ENCODE measurements at regions not wholly inside any gene's neighbourhood (a gene's known extent, or its start where the extent isn't known, plus 50 kb on each side); places are given as distances from the start of the nearest gene placed in this dataset.

GRCh38 chr4:107391009-107391629, 328.9 kb downstream of the PAPSS1 start:
- H2AK5ac ChIP-seq (ENCODE audit: low read depth, low read length): no peak overlapping the region
- no peaks in the 10 kb centered on the region for H3K9me3 ChIP-seq (ENCODE audit: control insufficient read depth, insufficient read depth, low read length)
- BruUV-seq (replicated peaks): no TSS peak
- no peak overlapping the region for H3K14ac ChIP-seq (replicated peaks; ENCODE audit: low read depth, low read length)
- CTCF ChIA-PET: interaction anchor here (0.7 kb wide), 1 partner anchor 175 kb away, joined by 3 read pairs; no protein-coding TSS in a partner anchor
- no peak overlapping the region for H3K4me3 ChIP-seq (ENCODE audit: insufficient read depth, low read depth, low read length)
- no peaks in the 10 kb centered on the region for H3K4me1 ChIP-seq (ENCODE audit: control insufficient read depth, insufficient read depth, low read length)
- no peak overlapping the region for H3K18ac ChIP-seq (ENCODE audit: low read depth, low read length)
- H3K36me3 ChIP-seq (ENCODE audit: control insufficient read depth, insufficient read depth, low read length): no peaks in the 10 kb centered on the region
- no peak overlapping the region for H2BK20ac ChIP-seq (ENCODE audit: low read depth, low read length)
- no CpG with 5 or more reads among the region's 2 CpGs for WGBS, 2 experiments (ENCODE audit: extremely low coverage in 2 of 2, insufficient read length in 1 of 2)
- dilution Hi-C loops (cut with HindIII; ENCODE audit: low sequenced_read_pairs, unreplicated experiment): no loop called here
- H4K20me1 ChIP-seq (ENCODE audit: insufficient read depth, low read length): no peaks in the 10 kb centered on the region
- no peak for DNase-seq
- H3K9ac ChIP-seq (ENCODE audit: low read depth, low read length): no peak overlapping the region
- POLR2A ChIA-PET (ENCODE audit: unreplicated experiment): no interaction called here
- intact Hi-C loops (cut with micrococcal nuclease): loop anchor here (10.0 kb wide), 1 partner anchor 274 kb away; no protein-coding TSS in a partner anchor
- H4K8ac ChIP-seq (ENCODE audit: low read depth in 2 of 2, low read length in 2 of 2): no peak overlapping the region
- H2AFZ ChIP-seq (replicated peaks; ENCODE audit: low read length, poor library complexity): no peak overlapping the region
- H3K9me1 ChIP-seq (ENCODE audit: insufficient read depth, low read length): no peaks in the 10 kb centered on the region
- H2AK9ac ChIP-seq (replicated peaks; ENCODE audit: low read depth, low read length, poor library complexity): no peak overlapping the region
- no peak for ATAC-seq (ENCODE audit: low read depth)
- no peak overlapping the region for H3K4ac ChIP-seq (ENCODE audit: low read depth, low read length)
- H3K23ac ChIP-seq (ENCODE audit: low read depth, low read length): no peak overlapping the region
- H3K27ac ChIP-seq (ENCODE audit: insufficient read depth, low read length): no peak overlapping the region
- H3K79me1 ChIP-seq (ENCODE audit: low read depth in 1 of 2, low read length in 2 of 2): no peaks in the 10 kb centered on the region
- no peak overlapping the region for H4K91ac ChIP-seq (ENCODE audit: insufficient read depth, low read depth, low read length)
- no peak overlapping the region for H2BK120ac ChIP-seq (ENCODE audit: low read depth, low read length)
- H3K4me2 ChIP-seq (ENCODE audit: low read depth, low read length): no peak overlapping the region
- H2BK15ac ChIP-seq (ENCODE audit: low read depth, low read length): no peak overlapping the region
- H4K5ac ChIP-seq (ENCODE audit: low read depth, low read length): no peak overlapping the region
- no peak overlapping the region for H2BK5ac ChIP-seq (ENCODE audit: low read depth, low read length, poor library complexity, severe bottlenecking)
- in situ Hi-C loops (cut with MboI; ENCODE audit: low sequenced_read_pairs): no loop called here
- H3K56ac ChIP-seq (ENCODE audit: extremely low read depth, insufficient read depth, low read length): no peak overlapping the region
- TF ChIP-seq BHLHE40 (IDR thresholded peaks at IDR 0.05; ENCODE audit: low read depth, low read length) (no peak), NFE2L2 (IDR thresholded peaks at IDR 0.05; ENCODE audit: low read depth, low read length) (no peak), CEBPB (IDR thresholded peaks at IDR 0.05; ENCODE audit: low read depth, low read length) (no peak), RAD21 (IDR thresholded peaks at IDR 0.05; ENCODE audit: low read length) (no peak), CTCF (conservative IDR thresholded peaks at IDR 0.05; ENCODE audit: low read depth, low read length) (no peak), RFX5 (IDR thresholded peaks at IDR 0.05; ENCODE audit: low read depth, low read length) (no peak), FOS (IDR thresholded peaks at IDR 0.05; ENCODE audit: low read depth, low read length) (no peak), MAZ (IDR thresholded peaks at IDR 0.05; ENCODE audit: borderline replicate concordance, low read depth, low read length) (no peak), SMC3 (IDR thresholded peaks at IDR 0.05; ENCODE audit: low read depth, low read length) (no peak), POLR2A (IDR thresholded peaks at IDR 0.05; ENCODE audit: low read depth, low read length) (no peak), MAFK (IDR thresholded peaks at IDR 0.05; ENCODE audit: low read depth, low read length) (no peak), CHD1 (IDR thresholded peaks at IDR 0.05; ENCODE audit: low read depth, low read length) (no peak), MXI1 (IDR thresholded peaks at IDR 0.05; ENCODE audit: borderline replicate concordance, low read depth, low read length) (no peak), RCOR1 (IDR thresholded peaks at IDR 0.05; ENCODE audit: insufficient replicate concordance, low read length) (no peak)
- TF ChIP-seq, protein P1, sequence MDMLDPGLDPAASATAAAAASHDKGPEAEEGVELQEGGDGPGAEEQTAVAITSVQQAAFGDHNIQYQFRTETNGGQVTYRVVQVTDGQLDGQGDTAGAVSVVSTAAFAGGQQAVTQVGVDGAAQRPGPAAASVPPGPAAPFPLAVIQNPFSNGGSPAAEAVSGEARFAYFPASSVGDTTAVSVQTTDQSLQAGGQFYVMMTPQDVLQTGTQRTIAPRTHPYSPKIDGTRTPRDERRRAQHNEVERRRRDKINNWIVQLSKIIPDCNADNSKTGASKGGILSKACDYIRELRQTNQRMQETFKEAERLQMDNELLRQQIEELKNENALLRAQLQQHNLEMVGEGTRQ (IDR thresholded peaks at IDR 0.05; ENCODE audit: low read depth, low read length): no peak
- TF ChIP-seq, protein P2, sequence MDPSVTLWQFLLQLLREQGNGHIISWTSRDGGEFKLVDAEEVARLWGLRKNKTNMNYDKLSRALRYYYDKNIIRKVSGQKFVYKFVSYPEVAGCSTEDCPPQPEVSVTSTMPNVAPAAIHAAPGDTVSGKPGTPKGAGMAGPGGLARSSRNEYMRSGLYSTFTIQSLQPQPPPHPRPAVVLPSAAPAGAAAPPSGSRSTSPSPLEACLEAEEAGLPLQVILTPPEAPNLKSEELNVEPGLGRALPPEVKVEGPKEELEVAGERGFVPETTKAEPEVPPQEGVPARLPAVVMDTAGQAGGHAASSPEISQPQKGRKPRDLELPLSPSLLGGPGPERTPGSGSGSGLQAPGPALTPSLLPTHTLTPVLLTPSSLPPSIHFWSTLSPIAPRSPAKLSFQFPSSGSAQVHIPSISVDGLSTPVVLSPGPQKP (IDR thresholded peaks at IDR 0.05; ENCODE audit: borderline replicate concordance, low read depth, low read length): no peak
- no peaks in the 10 kb centered on the region for H3K27me3 ChIP-seq (ENCODE audit: control insufficient read depth, insufficient read depth, low read length)
